Keratinocyte (primary cell): ENCODE measurements at regions not wholly inside any gene's neighbourhood (a gene's known extent, or its start where the extent isn't known, plus 50 kb on each side); places are given as distances from the start of the nearest gene placed in this dataset.

Experiments used
- DNase-seq: peaks from one replicate; pipeline ENCODE4 v3.0.0-alpha.2; 2011; ENCODE audit warnings: low read depth, missing footprints, low spot score
- FAIRE-seq: peaks from 2 replicates; lab custom pipeline; 2011; peaks lifted over from hg19 to GRCh38; lab: Jason Lieb, UNC
- H2AFZ ChIP-seq: 2 replicates; pipeline ENCODE4 v1.6.0; 2012; ENCODE audit warnings: low read length, control low read depth, inconsistent platforms; ENCODE audit not compliant: control insufficient read depth
- H3K27ac ChIP-seq: 2 replicates; pipeline ENCODE4 v1.5.1; 2011; ENCODE audit warnings: low read length; ENCODE audit not compliant: control insufficient read depth, insufficient read depth
- H3K27me3 ChIP-seq: 3 replicates; pipeline ENCODE4 v1.6.0; 2011; ENCODE audit warnings: low read length; ENCODE audit not compliant: control insufficient read depth, insufficient read depth; ENCODE audit errors: extremely low read depth
- H3K36me3 ChIP-seq, 2 experiments: 2 replicates in 1 of 2; 3 replicates in 1 of 2; pipeline ENCODE4 v1.5.1; 2011; ENCODE audit warnings: low read length in 2 of 2, mild to moderate bottlenecking in 1 of 2; ENCODE audit not compliant: control insufficient read depth in 2 of 2, insufficient read depth in 2 of 2; ENCODE audit errors: extremely low read depth in 1 of 2
- H3K4me1 ChIP-seq: 3 replicates; pipeline ENCODE4 v1.5.1; 2011; ENCODE audit warnings: low read length; ENCODE audit not compliant: control insufficient read depth, insufficient read depth; ENCODE audit errors: extremely low read depth
- H3K4me2 ChIP-seq: 3 replicates; pipeline ENCODE4 v1.6.0; 2011; ENCODE audit warnings: low read depth, low read length; ENCODE audit not compliant: control insufficient read depth, insufficient read depth; ENCODE audit errors: extremely low read depth
- H3K4me3 ChIP-seq, 3 experiments: fragments of 200-600 bp in 1 of 3; sonication (generic) in 1 of 3; 2 replicates in 2 of 3; 3 replicates in 1 of 3; pipeline ENCODE4 v1.5.1; 2011 to 2016; ENCODE audit warnings: low read length in 3 of 3, mild to moderate bottlenecking in 3 of 3, control low read depth in 2 of 3, inconsistent platforms in 1 of 3, low read depth in 1 of 3, mixed read lengths in 1 of 3, mixed run types in 1 of 3, moderate library complexity in 1 of 3; ENCODE audit not compliant: control insufficient read depth in 2 of 3, insufficient read depth in 2 of 3; ENCODE audit errors: extremely low read depth in 1 of 3
- H3K79me2 ChIP-seq: 2 replicates; pipeline ENCODE4 v1.6.0; 2012; ENCODE audit warnings: low read length; ENCODE audit not compliant: control insufficient read depth, insufficient read depth
- H3K9ac ChIP-seq: 3 replicates; pipeline ENCODE4 v1.6.0; 2011; ENCODE audit warnings: low read length; ENCODE audit not compliant: control insufficient read depth, insufficient read depth; ENCODE audit errors: extremely low read depth
- H3K9me1 ChIP-seq: 3 replicates; pipeline ENCODE4 v1.6.0; 2011; ENCODE audit warnings: low read length; ENCODE audit not compliant: control insufficient read depth, insufficient read depth; ENCODE audit errors: extremely low read depth
- H3K9me3 ChIP-seq: 2 replicates; pipeline ENCODE4 v1.5.1; 2012; ENCODE audit warnings: low read depth, low read length; ENCODE audit not compliant: control insufficient read depth
- H4K20me1 ChIP-seq: 3 replicates; pipeline ENCODE4 v1.6.0; 2011; ENCODE audit warnings: low read length; ENCODE audit not compliant: control insufficient read depth, insufficient read depth; ENCODE audit errors: extremely low read depth
- EZH2 ChIP-seq: IDR thresholded peaks from one replicate; pipeline ENCODE4 v1.6.1; 2012; ENCODE audit warnings: inconsistent platforms, mild to moderate bottlenecking, low read length, moderate library complexity
- dilution Hi-C: fragments of 300-500 bp; cut with MboI; formaldehyde crosslinking; loops from one replicate; pipeline ENCODE4 v1.7.0; 2020; ENCODE audit warnings: low sequenced_read_pairs; ENCODE audit not compliant: extremely low pct_ligation_motif_present
- TF ChIP-seq, protein P1 (sequence below), 3 experiments: IDR thresholded peaks in 1 of 3; conservative IDR thresholded peaks in 1 of 3; optimal IDR thresholded peaks in 1 of 3; 2 replicates in 2 of 3; 3 replicates in 1 of 3; pipeline versions ENCODE3 to v1.5.1; 2011; ENCODE audit warnings: low read length in 3 of 3, mild to moderate bottlenecking in 3 of 3, moderate library complexity in 2 of 3, control low read depth in 1 of 3, inconsistent platforms in 1 of 3; ENCODE audit not compliant: insufficient read depth in 2 of 3; ENCODE audit errors: extremely low read depth in 1 of 3

DNA sequence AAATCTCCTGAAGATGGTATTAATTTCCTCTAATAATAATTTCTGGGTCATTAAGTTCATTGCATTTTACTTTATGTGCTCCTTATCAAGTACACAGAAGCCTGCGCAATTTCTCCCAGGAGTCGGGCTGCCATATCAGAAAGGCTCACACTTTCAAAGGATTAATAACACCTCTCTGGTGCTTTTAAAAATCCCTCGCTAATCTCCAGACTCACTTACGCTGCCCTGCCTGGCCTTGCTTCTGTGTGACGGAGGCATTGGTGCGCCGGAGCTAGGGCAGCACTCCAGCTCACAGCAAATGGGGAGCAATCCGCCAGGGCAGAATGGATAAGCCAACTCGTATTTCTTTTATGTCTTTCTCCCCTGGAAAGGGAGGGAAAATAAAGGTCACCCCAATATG is 300.8 kb downstream of the EFNB2 start:
- Histone ChIP-seq H3K9ac (no peak overlapping the region), H3K9me1 (no peaks in the 10 kb centered on the region), H3K4me2 (no peak overlapping the region), H3K4me1 (peaks cover 5% of the 10 kb centered on the region), H3K9me3 (no peaks in the 10 kb centered on the region), H3K27ac (no peak overlapping the region), H3K27me3 (no peaks in the 10 kb centered on the region), H2AFZ (no peak overlapping the region), H3K36me3 (no peaks in the 10 kb centered on the region), H3K79me2 (no peaks in the 10 kb centered on the region), H4K20me1 (no peaks in the 10 kb centered on the region), H3K4me3 (no peak overlapping the region)
- no peak for DNase-seq
- TF ChIP-seq EZH2, result no peak
- TF ChIP-seq, protein P1, sequence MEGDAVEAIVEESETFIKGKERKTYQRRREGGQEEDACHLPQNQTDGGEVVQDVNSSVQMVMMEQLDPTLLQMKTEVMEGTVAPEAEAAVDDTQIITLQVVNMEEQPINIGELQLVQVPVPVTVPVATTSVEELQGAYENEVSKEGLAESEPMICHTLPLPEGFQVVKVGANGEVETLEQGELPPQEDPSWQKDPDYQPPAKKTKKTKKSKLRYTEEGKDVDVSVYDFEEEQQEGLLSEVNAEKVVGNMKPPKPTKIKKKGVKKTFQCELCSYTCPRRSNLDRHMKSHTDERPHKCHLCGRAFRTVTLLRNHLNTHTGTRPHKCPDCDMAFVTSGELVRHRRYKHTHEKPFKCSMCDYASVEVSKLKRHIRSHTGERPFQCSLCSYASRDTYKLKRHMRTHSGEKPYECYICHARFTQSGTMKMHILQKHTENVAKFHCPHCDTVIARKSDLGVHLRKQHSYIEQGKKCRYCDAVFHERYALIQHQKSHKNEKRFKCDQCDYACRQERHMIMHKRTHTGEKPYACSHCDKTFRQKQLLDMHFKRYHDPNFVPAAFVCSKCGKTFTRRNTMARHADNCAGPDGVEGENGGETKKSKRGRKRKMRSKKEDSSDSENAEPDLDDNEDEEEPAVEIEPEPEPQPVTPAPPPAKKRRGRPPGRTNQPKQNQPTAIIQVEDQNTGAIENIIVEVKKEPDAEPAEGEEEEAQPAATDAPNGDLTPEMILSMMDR (optimal IDR thresholded peaks at IDR 0.05 in 1 of 3, IDR thresholded peaks at IDR 0.05 in 1 of 3, conservative IDR thresholded peaks at IDR 0.05 in 1 of 3; ENCODE audit: extremely low read depth in 1 of 3, insufficient read depth in 2 of 3, low read length in 3 of 3), result no peak
- dilution Hi-C loops, result no loop called here
- no peak for FAIRE-seq

DNA sequence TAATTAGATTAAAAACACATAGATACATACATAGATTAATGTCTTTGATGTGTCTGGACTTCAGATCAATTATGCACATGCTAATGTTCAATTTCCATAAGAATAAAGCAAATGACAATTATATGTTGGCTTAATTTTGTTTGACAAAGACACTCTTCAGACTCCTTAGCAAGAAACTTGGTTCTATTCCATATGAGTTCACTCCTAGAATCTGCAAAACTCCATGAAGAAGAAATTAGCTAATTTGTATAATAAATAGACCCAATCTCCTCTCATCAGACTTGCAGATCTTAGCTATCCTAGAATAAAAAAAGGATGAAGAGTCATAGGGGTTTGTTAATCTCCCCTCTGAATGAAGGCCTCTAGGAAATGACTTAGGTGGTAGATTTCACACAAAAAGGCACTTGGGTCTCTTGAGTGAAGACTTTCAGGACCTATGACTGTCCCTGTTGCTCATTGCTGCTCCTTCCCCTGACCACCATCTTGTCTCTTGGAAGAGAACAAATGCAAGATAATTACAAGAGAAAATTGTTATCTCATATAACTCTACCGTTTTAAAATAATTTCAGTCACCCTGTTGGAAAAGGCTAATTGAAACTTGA is 302.2 kb downstream of the EFNB2 start:
- H3K27me3 ChIP-seq, result no peaks in the 10 kb centered on the region
- H3K4me3 ChIP-seq, result no peak overlapping the region
- H3K27ac ChIP-seq, result no peak overlapping the region
- H3K4me1 ChIP-seq, result no peaks in the 10 kb centered on the region
- FAIRE-seq, result no peak
- no peaks in the 10 kb centered on the region for H4K20me1 ChIP-seq
- H3K36me3 ChIP-seq, result no peaks in the 10 kb centered on the region
- H3K9ac ChIP-seq, result no peak overlapping the region
- no peaks in the 10 kb centered on the region for H3K79me2 ChIP-seq
- no peak overlapping the region for H3K4me2 ChIP-seq
- no peaks in the 10 kb centered on the region for H3K9me3 ChIP-seq
- dilution Hi-C loops, result no loop called here
- no peak overlapping the region for H2AFZ ChIP-seq
- H3K9me1 ChIP-seq, result no peaks in the 10 kb centered on the region
- DNase-seq, result no peak
- TF ChIP-seq, protein P1 (optimal IDR thresholded peaks at IDR 0.05 in 1 of 3, IDR thresholded peaks at IDR 0.05 in 1 of 3, conservative IDR thresholded peaks at IDR 0.05 in 1 of 3; ENCODE audit: extremely low read depth in 1 of 3, insufficient read depth in 2 of 3, low read length in 3 of 3), result no peak
- TF ChIP-seq EZH2, result no peak
